MM.1S (cell line): ENCODE measurements at regions not wholly inside any gene's neighbourhood (a gene's known extent, or its start where the extent isn't known, plus 50 kb on each side); places are given as distances from the start of the nearest gene placed in this dataset.

Source experiments
- CTCF ChIP-seq: fragments of 300-600 bp; sonication (generic); IDR thresholded peaks from 2 replicates; pipeline ENCODE4 v1.5.1; 2016; ENCODE audit warnings: antibody characterized with exemption, low read length, mixed read lengths
- EZH2phosphoT487 ChIP-seq: fragments of 300-600 bp; sonication (generic); IDR thresholded peaks from 2 replicates; pipeline ENCODE4 v1.6.1; 2018; ENCODE audit warnings: antibody characterized with exemption, low read length

- TF ChIP-seq CTCF (no peak), EZH2phosphoT487 (no peak)
Measured at GRCh38 chr5:174636094-174636493, 88.3 kb upstream of the MSX2 start.
